GM18517 (cell line): ENCODE measurements at regions not wholly inside any gene's neighbourhood (a gene's known extent, or its start where the extent isn't known, plus 50 kb on each side); places are given as distances from the start of the nearest gene placed in this dataset.
"Not testable (repeated sequence)": the region's sequence is repeated elsewhere in the genome, so short reads cannot be mapped to it uniquely, and the experiment has no call there.

Source experiments
- ATAC-seq: cut with Tn5 transposase; IDR thresholded peaks from one replicate; pipeline ENCODE4 v1.9.1; 2021; ENCODE audit warnings: mild to moderate bottlenecking, moderate library complexity; ENCODE audit not compliant: unreplicated experiment

- ATAC-seq: no peak
Observed at GRCh38 chr4:34258176-34258575, 1986.1 kb downstream of the ARAP2 start.

GRCh38 chr4:34261799-34262314, 1982.5 kb downstream of the ARAP2 start:
- no peak for ATAC-seq

GRCh38 chr4:34269613-34270012, 1974.7 kb downstream of the ARAP2 start:
- ATAC-seq: no peak

GRCh38 chr4:34271479-34272355, 1972.6 kb downstream of the ARAP2 start:
- no peak for ATAC-seq

DNA sequence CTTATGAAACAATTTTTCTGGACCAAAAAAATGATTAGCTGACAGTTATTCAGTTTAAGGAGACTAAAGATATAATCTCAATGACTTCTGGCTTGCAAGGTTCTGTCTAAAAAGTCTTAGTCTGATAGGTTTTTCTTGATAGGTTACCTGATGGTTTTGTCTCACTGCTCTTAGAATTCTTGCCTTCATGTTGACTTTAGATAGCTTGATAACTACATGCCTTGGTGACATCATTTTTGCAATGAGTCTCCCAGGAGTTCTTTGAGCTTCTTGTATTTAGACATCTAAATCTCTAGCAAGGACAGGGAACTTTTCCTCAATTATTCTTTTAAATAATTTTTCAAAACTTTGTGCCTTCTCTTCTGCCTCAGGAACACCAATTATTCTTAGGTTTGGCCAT, 1965.3 kb downstream of the ARAP2 start:
- ATAC-seq: no peak

DNA sequence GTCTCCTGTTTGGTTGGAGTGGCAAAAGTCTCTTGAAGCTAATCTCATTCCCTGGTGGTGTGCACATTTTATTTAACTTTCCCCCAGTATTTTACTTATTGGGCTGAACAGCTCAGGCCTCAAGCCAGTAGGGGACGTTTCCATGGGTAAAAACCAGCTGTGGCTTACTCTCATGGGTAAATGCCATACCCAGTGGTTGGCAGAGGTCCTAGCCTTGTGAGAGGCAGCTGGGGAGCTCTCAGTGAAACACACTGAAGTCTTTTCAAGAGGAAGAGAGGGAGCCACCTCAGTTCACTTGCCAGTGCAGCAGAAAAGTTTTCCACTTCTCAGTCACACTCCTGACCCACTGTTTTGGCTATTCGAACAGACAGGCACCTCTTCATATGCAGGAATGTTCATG, 1964.2 kb downstream of the ARAP2 start:
- ATAC-seq: no peak

DNA sequence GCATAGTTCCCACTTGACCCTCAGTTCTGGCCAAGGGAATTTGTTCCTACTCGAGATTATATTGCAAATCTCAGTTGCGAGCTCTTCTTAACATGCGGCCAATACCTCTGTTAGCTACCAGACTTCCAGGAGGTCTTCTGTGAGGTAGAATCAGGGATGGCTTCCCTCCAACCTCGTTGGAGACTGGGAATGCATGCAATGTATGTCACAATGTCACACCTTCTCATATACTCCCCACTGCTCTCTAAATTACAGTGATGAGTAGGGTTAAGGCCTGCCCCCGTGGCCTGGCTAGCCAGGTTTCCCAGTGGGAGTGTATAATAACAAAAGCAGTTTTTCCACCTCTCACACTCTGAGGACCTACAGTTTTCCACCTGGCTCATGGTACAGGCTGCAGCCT, 1962.5 kb downstream of the ARAP2 start:
- ATAC-seq: no peak

DNA sequence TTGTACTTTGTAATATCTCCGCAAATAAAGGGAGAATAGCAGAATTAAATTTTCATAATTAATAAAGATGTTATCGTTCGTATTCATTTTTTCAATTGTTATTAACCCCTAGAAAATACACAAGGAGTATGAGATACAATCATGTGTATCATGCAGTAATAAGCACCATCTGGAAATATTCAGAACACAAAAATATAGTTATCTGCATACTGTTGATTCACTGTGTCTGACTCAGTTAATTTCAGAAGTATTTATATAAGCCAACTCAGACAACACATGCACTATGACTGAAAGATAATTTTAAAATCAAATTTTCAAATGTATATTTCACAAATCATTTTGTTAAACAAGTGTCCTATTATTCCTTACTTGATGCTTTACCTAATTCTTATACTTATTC, 1954.8 kb downstream of the ARAP2 start:
- no peak for ATAC-seq

DNA sequence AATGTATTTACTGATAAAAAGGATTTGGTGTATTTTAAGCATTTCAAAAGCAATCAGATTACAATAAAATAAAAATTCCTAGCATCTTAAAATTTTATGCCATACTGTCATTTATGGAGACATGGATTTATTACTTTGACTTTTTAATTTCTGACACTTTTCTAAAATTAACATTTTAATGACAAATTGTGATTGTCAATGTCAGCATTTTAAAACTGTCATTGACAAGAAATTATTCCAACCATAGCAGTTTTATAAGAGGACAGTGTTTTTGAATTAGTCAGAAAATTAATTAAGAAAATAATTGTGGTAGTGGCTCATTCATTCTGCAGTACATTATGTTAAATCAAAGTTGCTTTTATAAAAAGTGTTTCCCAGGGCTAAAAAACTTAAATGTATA, 1954.4 kb downstream of the ARAP2 start:
- ATAC-seq: no peak

- no peak for ATAC-seq
Observed at GRCh38 chr4:34293459-34293858, 1950.9 kb downstream of the ARAP2 start.

GRCh38 chr4:34309383-34309906, 1934.9 kb downstream of the ARAP2 start:
- ATAC-seq: no peak

DNA sequence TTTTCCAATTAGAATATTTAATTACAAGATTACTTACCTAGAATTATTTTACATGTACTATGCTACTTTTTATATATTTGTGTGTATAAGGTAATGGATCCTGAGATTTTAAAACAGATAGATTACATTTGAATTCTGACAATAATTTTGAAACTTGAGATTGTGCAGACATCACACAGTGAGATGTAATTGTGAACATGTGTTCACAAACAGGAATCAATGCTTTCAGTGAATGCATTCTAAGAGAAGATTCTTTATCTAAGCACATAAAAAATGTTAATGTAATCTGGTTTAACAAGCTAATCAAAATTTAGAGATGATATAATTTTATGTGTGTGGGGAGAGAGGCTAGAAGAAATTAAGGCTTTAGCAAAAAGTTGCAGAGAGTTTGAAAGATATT, 1925.5 kb downstream of the ARAP2 start:
- ATAC-seq: no peak

DNA sequence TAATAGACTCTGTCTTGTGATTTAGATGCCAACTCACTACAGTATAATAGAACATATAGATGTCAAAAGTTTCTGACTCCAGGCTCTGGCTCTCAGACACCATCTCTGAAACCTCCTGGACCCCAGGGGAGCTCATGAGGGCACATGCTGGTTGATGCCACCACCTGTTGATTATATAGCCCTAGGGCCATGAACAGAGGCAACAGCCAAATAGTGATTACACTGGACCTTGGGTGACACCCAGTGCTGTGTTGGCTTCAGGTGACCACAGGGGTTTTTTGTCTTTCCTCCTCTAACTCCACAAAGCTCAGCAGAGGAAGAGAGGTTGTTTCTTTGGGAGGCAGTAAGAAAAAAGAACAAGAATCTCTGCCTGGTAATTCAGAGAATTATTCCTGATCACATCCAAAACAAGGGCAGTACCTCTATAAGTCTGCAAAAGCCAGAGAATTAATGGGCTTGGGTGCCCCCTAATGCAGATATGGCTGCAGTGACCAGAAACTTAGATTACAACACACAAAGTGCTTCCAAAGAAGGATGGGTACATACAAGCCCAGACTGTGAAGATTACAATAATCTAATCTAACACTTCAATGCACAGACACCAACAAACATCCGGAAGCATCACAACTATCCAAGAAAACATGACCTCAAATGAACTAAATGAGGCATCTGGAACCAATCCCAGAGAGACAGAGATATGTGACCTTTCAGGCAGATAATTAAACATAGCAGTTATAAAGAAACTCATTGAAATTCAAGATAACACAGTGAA, 1920.6 kb downstream of the ARAP2 start:
- no peak for ATAC-seq

DNA sequence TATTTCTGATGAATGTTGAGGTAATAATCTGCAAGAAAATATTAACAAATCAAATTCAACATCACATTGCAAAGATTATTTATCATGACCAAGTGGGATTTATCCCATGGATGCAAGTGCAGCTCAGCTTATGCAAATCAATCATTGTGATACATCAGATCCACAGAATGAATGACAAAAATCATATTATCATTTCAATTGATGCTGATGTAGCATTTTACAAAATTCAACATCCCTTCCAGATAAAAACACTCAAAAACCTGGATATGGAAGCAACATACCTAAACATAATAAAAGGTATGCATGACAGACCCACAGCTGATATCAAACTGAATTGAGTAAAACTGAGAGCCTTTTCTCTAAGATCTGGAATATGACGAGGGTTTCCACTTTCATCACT, 1915.4 kb downstream of the ARAP2 start:
- no peak for ATAC-seq

DNA sequence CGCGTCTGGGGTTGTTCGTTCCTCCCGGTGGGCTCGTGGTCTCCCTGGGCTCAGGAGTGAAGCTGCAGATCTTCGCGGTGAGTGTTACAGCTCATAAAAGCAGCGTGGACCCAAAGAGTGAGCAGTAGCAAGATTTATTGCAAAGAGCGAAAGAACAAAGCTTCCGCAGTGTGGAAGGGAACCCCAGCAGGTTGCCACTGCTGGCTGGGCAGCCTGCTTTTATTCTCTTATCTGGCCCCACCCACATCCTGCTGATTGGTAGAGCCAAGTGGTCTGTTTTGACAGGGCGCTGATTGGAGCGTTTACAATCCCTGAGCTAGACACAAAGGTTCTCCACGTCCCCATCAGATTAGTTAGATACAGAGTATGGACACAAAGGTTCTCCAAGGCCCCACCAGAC, 1909.2 kb downstream of the ARAP2 start:
- not testable (repeated sequence) for ATAC-seq

DNA sequence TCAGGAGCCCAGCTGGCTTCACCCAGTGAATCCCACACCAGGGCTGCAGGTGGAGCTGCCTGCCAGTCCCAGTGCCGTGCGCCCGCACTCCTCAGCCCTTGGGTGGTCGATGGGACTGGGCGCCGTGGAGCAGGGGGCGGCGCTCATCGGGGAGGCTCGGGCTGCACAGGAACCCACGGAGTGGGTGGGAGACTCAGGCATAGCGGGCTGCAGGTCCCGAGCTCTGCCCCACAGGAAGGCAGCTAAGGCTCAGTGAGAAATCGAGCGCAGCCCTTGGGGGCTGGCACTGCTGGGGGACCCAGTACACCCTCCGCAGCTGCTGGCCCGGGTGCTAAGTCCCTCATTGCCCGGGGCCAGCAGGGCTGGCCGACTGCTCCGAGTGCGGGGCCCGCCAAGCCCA, 1908.8 kb downstream of the ARAP2 start:
- ATAC-seq: not testable (repeated sequence)

GRCh38 chr4:34362654-34363053, 1881.7 kb downstream of the ARAP2 start:
- ATAC-seq: no peak

GRCh38 chr4:34363842-34364241, 1880.5 kb downstream of the ARAP2 start:
- ATAC-seq: no peak

DNA sequence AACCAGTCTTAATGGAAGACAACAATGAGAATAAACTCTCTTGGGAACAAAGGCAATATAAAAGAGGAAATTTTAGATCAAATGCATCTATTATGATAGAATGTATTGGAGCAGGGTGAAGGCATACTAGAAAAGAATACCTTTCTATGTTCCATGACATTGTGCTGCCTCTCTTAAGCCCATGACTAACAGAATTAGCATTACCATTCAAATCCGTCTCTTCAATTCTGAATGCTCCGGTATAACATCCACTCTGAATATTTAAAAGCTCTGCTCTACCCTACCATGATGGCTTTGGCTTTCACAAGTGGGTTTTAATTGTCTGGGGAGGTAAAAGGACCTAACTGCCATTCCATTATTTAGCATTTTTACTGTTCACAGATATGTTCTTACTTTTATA, 1878.4 kb downstream of the ARAP2 start:
- no peak for ATAC-seq

- ATAC-seq: no peak
Observed at GRCh38 chr4:34371676-34372075, 1872.6 kb downstream of the ARAP2 start.

DNA sequence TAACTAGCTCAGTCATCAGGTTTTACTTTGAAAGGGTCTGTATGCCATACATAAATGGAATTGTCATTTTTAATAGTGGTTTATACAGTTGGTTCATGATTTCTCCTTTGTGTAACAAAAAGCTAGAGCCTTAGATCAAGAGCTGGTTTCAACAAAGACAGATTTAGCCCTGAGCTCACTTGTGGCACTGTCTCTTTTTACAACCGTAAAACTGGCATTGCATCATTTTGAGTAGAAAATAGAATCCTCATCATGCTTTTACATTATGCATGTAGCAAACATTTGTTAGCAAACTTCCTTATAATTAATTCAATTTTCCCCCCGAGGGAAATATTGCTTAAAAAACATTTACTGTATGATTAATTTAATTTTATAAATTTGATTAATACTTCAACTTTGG, 1871.5 kb downstream of the ARAP2 start:
- ATAC-seq: no peak

DNA sequence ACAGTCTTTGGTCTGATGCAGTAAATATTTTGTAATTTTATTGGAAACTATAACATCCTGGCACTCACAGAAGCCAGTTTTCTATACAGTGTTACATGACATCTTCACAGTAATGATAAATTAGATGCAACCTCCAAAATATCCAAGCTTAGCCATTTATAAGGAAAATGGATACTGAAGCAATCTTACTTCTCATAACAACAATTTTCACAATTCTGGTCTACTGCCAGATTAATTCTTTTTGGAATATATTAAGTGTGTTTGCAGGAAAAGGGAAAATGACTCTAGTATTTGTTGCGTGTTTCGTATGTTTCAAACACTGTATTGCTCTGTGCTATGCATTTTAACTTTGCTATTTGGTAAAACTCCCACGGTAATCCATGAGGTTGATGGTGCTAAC, 1870.9 kb downstream of the ARAP2 start:
- ATAC-seq: no peak
